DOHH2 (cell line): ENCODE measurements at regions not wholly inside any gene's neighbourhood (a gene's known extent, or its start where the extent isn't known, plus 50 kb on each side); places are given as distances from the start of the nearest gene placed in this dataset.

Experiments used
- H3F3A ChIP-seq: fragments of 200-600 bp; sonication (generic), shearing (Covaris generic); 2 replicates; pipeline ENCODE4 v1.6.0; 2016; ENCODE audit warnings: antibody characterized with exemption, mild to moderate bottlenecking; ENCODE audit not compliant: control insufficient read depth, insufficient read depth
- H3K27ac ChIP-seq: fragments of 200-600 bp; sonication (generic); 2 replicates; pipeline ENCODE4 v1.5.1; 2014; ENCODE audit warnings: low read depth, mild to moderate bottlenecking, low read length, moderate library complexity
- H3K27me3 ChIP-seq: fragments of 200-600 bp; sonication (generic); 2 replicates; pipeline ENCODE4 v1.6.1; 2014; ENCODE audit warnings: mild to moderate bottlenecking, low read length, mixed read lengths; ENCODE audit not compliant: control insufficient read depth
- H3K36me3 ChIP-seq: fragments of 200-600 bp; sonication (generic); 2 replicates; pipeline ENCODE4 v1.6.1; 2014; ENCODE audit warnings: mild to moderate bottlenecking, low read length, moderate library complexity, mixed read lengths; ENCODE audit not compliant: control insufficient read depth
- H3K4me1 ChIP-seq: fragments of 200-600 bp; sonication (generic); 2 replicates; pipeline ENCODE4 v1.6.1; 2014; ENCODE audit warnings: mild to moderate bottlenecking, low read length, mixed read lengths; ENCODE audit not compliant: control insufficient read depth
- H3K4me2 ChIP-seq: fragments of 200-600 bp; sonication (generic); 2 replicates; pipeline ENCODE4 v1.6.0; 2014; ENCODE audit warnings: mild to moderate bottlenecking, low read length, moderate library complexity
- H3K4me3 ChIP-seq: fragments of 200-600 bp; sonication (generic); 2 replicates; pipeline ENCODE4 v1.5.1; 2014; ENCODE audit warnings: mild to moderate bottlenecking, low read length, mixed read lengths
- H3K79me2 ChIP-seq: fragments of 200-600 bp; sonication (generic); 2 replicates; pipeline ENCODE4 v1.6.1; 2014; ENCODE audit warnings: mild to moderate bottlenecking, low read length, mixed read lengths; ENCODE audit not compliant: control insufficient read depth
- H3K9me2 ChIP-seq: fragments of 200-600 bp; sonication (generic); replicated peaks from 2 replicates; pipeline ENCODE4 v1.6.1; 2014; ENCODE audit warnings: mild to moderate bottlenecking, low read length, mixed read lengths; ENCODE audit not compliant: control insufficient read depth
- H3K9me3 ChIP-seq: fragments of 200-600 bp; sonication (generic); 2 replicates; pipeline ENCODE4 v1.6.1; 2014; ENCODE audit warnings: antibody characterized with exemption, low read length, mixed read lengths; ENCODE audit not compliant: control insufficient read depth, insufficient read depth
- H4K20me1 ChIP-seq: fragments of 200-600 bp; sonication (generic); 2 replicates; pipeline ENCODE4 v1.6.0; 2014; ENCODE audit warnings: low read depth, mild to moderate bottlenecking, antibody characterized with exemption, low read length, moderate library complexity; ENCODE audit not compliant: control insufficient read depth, insufficient read depth
- EZH2phosphoT487 ChIP-seq: fragments of 200-600 bp; sonication (generic); IDR thresholded peaks from 2 replicates; pipeline ENCODE4 v1.6.1; 2017; ENCODE audit warnings: borderline replicate concordance, mild to moderate bottlenecking, antibody characterized with exemption, low read length, moderate library complexity, mixed read lengths
- TF ChIP-seq, protein P1 (sequence below): fragments of 200-600 bp; sonication (generic); IDR thresholded peaks from one replicate; pipeline ENCODE4 v1.5.1; 2014; ENCODE audit warnings: antibody characterized with exemption, mild to moderate bottlenecking, low read depth, low read length; ENCODE audit not compliant: poor library complexity, severe bottlenecking

DNA sequence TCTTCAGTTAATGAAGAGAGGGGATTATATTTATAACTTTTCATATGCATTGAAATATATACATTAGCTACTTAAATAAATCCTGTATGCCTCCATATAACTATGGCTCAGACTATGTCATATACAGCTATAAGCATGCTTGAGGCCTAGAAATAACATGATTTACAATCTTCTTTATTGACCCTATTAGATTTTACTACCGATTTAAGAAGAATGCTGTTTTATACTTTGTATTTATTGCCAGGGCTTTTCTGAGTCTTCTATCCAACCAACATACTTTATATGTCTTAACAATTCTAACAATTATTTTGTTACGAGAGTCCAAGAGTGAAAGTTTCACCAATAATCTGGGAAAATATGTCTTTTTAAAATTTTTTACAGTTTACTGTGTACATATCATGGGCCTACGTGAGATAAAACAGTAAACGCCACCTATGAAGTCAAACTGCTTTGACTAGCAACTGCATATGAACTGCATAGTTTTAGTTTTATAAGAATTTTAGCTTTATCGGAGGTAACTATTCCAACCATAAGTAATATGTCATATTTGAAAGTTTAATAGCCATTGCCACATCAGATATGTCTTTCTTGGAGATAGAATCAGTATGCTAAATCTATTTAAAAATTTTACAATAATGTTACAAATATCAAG is 861.0 kb downstream of the USP25 start:
- Histone ChIP-seq H3K27ac (no peak overlapping the region), H3K4me3 (no peak overlapping the region), H4K20me1 (no peaks in the 10 kb centered on the region), H3K4me2 (no peak overlapping the region), H3K79me2 (no peaks in the 10 kb centered on the region), H3K27me3 (no peaks in the 10 kb centered on the region), H3K4me1 (no peaks in the 10 kb centered on the region), H3K9me3 (no peaks in the 10 kb centered on the region), H3F3A (no peaks in the 10 kb centered on the region), H3K36me3 (no peaks in the 10 kb centered on the region), H3K9me2 (no peaks in the 10 kb centered on the region)
- TF ChIP-seq EZH2phosphoT487 = no peak
- TF ChIP-seq, protein P1, sequence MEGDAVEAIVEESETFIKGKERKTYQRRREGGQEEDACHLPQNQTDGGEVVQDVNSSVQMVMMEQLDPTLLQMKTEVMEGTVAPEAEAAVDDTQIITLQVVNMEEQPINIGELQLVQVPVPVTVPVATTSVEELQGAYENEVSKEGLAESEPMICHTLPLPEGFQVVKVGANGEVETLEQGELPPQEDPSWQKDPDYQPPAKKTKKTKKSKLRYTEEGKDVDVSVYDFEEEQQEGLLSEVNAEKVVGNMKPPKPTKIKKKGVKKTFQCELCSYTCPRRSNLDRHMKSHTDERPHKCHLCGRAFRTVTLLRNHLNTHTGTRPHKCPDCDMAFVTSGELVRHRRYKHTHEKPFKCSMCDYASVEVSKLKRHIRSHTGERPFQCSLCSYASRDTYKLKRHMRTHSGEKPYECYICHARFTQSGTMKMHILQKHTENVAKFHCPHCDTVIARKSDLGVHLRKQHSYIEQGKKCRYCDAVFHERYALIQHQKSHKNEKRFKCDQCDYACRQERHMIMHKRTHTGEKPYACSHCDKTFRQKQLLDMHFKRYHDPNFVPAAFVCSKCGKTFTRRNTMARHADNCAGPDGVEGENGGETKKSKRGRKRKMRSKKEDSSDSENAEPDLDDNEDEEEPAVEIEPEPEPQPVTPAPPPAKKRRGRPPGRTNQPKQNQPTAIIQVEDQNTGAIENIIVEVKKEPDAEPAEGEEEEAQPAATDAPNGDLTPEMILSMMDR = no peak

DNA sequence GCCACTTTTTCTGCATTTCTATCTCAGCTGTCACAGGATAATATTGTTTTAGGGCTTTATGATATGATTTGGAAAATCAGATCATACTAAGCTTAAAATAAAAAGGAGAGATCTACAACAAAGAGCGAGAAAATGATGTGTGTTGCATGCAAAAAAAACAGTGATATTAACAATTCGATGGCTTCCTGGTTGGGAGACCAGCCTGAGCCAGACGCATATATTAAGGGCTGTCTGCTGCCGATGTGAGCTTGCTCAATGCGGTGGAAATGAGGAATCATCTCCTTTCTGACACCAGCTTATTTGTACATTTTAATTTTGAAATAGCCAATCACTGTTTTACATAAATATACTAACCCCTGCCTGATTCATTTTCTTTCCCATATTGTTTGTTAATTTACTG is 862.6 kb downstream of the USP25 start:
- Histone ChIP-seq H3K79me2 (no peaks in the 10 kb centered on the region), H3K27me3 (no peaks in the 10 kb centered on the region), H3K36me3 (no peaks in the 10 kb centered on the region), H3F3A (no peaks in the 10 kb centered on the region), H3K9me2 (no peaks in the 10 kb centered on the region), H3K4me3 (no peak overlapping the region), H3K9me3 (no peaks in the 10 kb centered on the region), H3K4me2 (no peak overlapping the region), H3K4me1 (no peaks in the 10 kb centered on the region), H4K20me1 (no peaks in the 10 kb centered on the region), H3K27ac (no peak overlapping the region)
- TF ChIP-seq, protein P1 = no peak
- TF ChIP-seq EZH2phosphoT487 = no peak

DNA sequence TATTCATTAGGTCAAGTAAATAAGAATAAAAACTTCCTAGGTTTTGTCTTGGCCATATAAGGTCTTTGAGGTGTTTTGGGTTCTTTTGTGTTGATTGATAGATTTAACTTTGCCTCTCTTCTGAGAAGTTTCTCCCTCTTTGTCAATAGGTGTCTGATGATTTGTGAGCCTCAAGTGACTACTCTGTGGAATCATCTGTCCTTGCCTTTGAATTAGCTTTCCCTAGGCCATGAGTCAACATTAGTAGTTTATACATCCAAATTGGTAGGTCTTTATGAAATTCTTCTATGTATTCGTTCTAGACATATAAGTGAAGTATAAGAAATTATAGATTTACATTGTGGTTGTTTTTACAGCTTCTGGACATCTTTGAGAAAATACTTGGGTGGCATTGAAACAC is 864.4 kb downstream of the USP25 start:
- no peak overlapping the region for H3K4me3 ChIP-seq
- no peaks in the 10 kb centered on the region for H3K9me3 ChIP-seq
- no peaks in the 10 kb centered on the region for H3F3A ChIP-seq
- no peaks in the 10 kb centered on the region for H4K20me1 ChIP-seq
- H3K27ac ChIP-seq = no peak overlapping the region
- no peak overlapping the region for H3K4me2 ChIP-seq
- H3K79me2 ChIP-seq = no peaks in the 10 kb centered on the region
- H3K9me2 ChIP-seq = no peaks in the 10 kb centered on the region
- no peaks in the 10 kb centered on the region for H3K36me3 ChIP-seq
- no peaks in the 10 kb centered on the region for H3K27me3 ChIP-seq
- TF ChIP-seq, protein P1 = no peak
- TF ChIP-seq EZH2phosphoT487 = no peak
- no peaks in the 10 kb centered on the region for H3K4me1 ChIP-seq

DNA sequence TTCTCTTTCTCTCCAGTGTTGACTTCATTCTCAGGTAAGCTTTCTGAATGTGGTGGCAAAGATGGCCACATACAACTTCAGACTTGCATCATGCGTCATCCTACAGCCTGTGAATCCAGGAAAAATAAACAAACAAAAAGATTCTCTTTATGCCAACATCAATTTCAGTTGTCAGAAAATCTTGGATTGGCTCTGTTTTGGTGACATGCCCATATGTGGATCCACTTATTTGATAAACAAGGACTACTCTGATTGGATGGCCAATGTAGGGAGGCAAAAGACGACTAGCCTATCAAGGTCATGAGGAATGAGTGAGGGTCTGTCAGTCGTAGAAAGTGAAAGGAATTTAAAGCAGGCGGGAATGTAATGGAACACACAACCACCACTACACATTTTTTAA is 866.6 kb downstream of the USP25 start:
- no peaks in the 10 kb centered on the region for H4K20me1 ChIP-seq
- no peaks in the 10 kb centered on the region for H3K4me1 ChIP-seq
- no peaks in the 10 kb centered on the region for H3K27me3 ChIP-seq
- no peaks in the 10 kb centered on the region for H3K79me2 ChIP-seq
- H3K36me3 ChIP-seq = no peaks in the 10 kb centered on the region
- H3K4me2 ChIP-seq = no peak overlapping the region
- no peak overlapping the region for H3K4me3 ChIP-seq
- H3K9me2 ChIP-seq = no peaks in the 10 kb centered on the region
- no peak for TF ChIP-seq EZH2phosphoT487
- TF ChIP-seq, protein P1 = no peak
- no peaks in the 10 kb centered on the region for H3K9me3 ChIP-seq
- no peaks in the 10 kb centered on the region for H3F3A ChIP-seq
- no peak overlapping the region for H3K27ac ChIP-seq
